ENCODE measurements at regions not wholly inside any gene's neighbourhood (a gene's known extent, or its start where the extent isn't known, plus 50 kb on each side); places are given as distances from the start of the nearest gene placed in this dataset.

DNA sequence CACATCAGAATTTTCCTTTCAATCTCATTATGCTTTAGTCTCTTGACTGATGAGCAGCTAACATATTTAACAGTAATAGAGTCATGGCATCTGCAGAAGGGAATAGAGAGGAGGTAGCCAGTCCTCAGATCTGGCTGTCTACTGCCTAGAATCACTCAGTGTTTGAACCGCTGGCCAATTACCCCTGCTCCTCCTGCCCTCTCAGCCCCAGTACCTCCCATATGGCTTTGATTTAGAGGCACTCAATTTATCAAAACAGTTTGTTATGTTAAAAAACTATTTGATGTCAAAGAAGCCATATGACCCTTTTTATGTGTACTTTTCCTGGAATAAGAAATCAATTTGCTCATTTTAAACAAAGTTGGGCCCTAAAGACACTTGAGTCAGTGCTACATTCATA lies 355.2 kb downstream of the CMPK2 start:
- TF ChIP-seq, protein P1, sequence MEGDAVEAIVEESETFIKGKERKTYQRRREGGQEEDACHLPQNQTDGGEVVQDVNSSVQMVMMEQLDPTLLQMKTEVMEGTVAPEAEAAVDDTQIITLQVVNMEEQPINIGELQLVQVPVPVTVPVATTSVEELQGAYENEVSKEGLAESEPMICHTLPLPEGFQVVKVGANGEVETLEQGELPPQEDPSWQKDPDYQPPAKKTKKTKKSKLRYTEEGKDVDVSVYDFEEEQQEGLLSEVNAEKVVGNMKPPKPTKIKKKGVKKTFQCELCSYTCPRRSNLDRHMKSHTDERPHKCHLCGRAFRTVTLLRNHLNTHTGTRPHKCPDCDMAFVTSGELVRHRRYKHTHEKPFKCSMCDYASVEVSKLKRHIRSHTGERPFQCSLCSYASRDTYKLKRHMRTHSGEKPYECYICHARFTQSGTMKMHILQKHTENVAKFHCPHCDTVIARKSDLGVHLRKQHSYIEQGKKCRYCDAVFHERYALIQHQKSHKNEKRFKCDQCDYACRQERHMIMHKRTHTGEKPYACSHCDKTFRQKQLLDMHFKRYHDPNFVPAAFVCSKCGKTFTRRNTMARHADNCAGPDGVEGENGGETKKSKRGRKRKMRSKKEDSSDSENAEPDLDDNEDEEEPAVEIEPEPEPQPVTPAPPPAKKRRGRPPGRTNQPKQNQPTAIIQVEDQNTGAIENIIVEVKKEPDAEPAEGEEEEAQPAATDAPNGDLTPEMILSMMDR (IDR thresholded peaks at IDR 0.05), result no peak
- no peak for TF ChIP-seq POLR2A (IDR thresholded peaks at IDR 0.05)

Data from Peyer's patch (tissue), 4 donors.